Germinal center (tissue), 1 donor: ENCODE measurements at regions not wholly inside any gene's neighbourhood (a gene's known extent, or its start where the extent isn't known, plus 50 kb on each side); places are given as distances from the start of the nearest gene placed in this dataset.
"Not testable (repeated sequence)": the region's sequence is repeated elsewhere in the genome, so short reads cannot be mapped to it uniquely, and the experiment has no call there.

ENCODE experiments used
- DNase-seq: peaks from one replicate; pipeline ENCODE4 v3.0.0; 2012; ENCODE audit warnings: mixed read lengths, low spot score

- no peak for DNase-seq
Measured at GRCh38 chrX:5295004-5295403, 933.7 kb downstream of the NLGN4X start.

GRCh38 chrX:5290635-5291034 is 938.0 kb downstream of the NLGN4X start:
- DNase-seq, result no peak

- DNase-seq, result not testable (repeated sequence)
Measured at GRCh38 chrX:5289949-5290348, 938.7 kb downstream of the NLGN4X start.

GRCh38 chrX:5278908-5279307 is 949.8 kb downstream of the NLGN4X start:
- DNase-seq, result no peak

GRCh38 chrX:5265324-5265850 is 963.3 kb downstream of the NLGN4X start:
- no peak for DNase-seq

- no peak for DNase-seq
Measured at GRCh38 chrX:5250106-5250505, 978.6 kb downstream of the NLGN4X start.

GRCh38 chrX:5242091-5242790 is 986.4 kb downstream of the NLGN4X start:
- DNase-seq, result no peak

- DNase-seq, result no peak
Measured at GRCh38 chrX:5236749-5237148, 991.9 kb downstream of the NLGN4X start.

- no peak for DNase-seq
Measured at GRCh38 chrX:5236096-5236495, 992.6 kb downstream of the NLGN4X start.

GRCh38 chrX:5233830-5234229 is 994.8 kb downstream of the NLGN4X start:
- no peak for DNase-seq

- DNase-seq, result no peak
Measured at GRCh38 chrX:5220421-5220820, 1008.2 kb downstream of the NLGN4X start.

- DNase-seq, result no peak
Measured at GRCh38 chrX:5194806-5195205, 1033.9 kb downstream of the NLGN4X start.

- DNase-seq, result no peak
Measured at GRCh38 chrX:5180135-5180741, 1048.4 kb downstream of the NLGN4X start.

- DNase-seq, result no peak
Measured at GRCh38 chrX:5176766-5177165, 1051.9 kb downstream of the NLGN4X start.

GRCh38 chrX:5163663-5164062 is 1065.0 kb downstream of the NLGN4X start:
- no peak for DNase-seq

GRCh38 chrX:5155301-5155700 is 1073.4 kb downstream of the NLGN4X start:
- no peak for DNase-seq

- DNase-seq, result no peak
Measured at GRCh38 chrX:5145957-5146356, 1082.7 kb downstream of the NLGN4X start.

GRCh38 chrX:5142644-5143043 is 1086.0 kb downstream of the NLGN4X start:
- DNase-seq, result no peak

GRCh38 chrX:5122181-5122678 is 1106.4 kb downstream of the NLGN4X start:
- no peak for DNase-seq

- DNase-seq, result no peak
Measured at GRCh38 chrX:5117816-5118215, 1110.9 kb downstream of the NLGN4X start.

- no peak for DNase-seq
Measured at GRCh38 chrX:5113128-5113527, 1115.5 kb downstream of the NLGN4X start.

GRCh38 chrX:5100004-5100403 is 1128.7 kb downstream of the NLGN4X start:
- no peak for DNase-seq

- no peak for DNase-seq
Measured at GRCh38 chrX:5086388-5086787, 1142.3 kb downstream of the NLGN4X start.

- no peak for DNase-seq
Measured at GRCh38 chrX:5084279-5084678, 1144.4 kb downstream of the NLGN4X start.
